IMR-90 (cell line): ENCODE measurements at regions not wholly inside any gene's neighbourhood (a gene's known extent, or its start where the extent isn't known, plus 50 kb on each side); places are given as distances from the start of the nearest gene placed in this dataset.

Source experiments
- ATAC-seq: fragments of 200-7000 bp; cut with Tn5 transposase; 2 replicates; pipeline ENCODE4 v1.9.1; 2020; ENCODE audit warnings: low read depth, mild to moderate bottlenecking, moderate library complexity
- BruUV-seq: library from RNA; stranded (reverse); fragments of 400-500 nt; replicated peaks from 2 replicates; lab custom pipeline; 2021; lab: Mats Ljungman, UMichigan
- CTCF ChIA-PET: fragments of 300-600 bp; formaldehyde crosslinking; extraction: SDS; loops from one replicate; lab custom pipeline; 2021; ENCODE audit warnings: antibody characterized with exemption; lab: Yijun Ruan, JAX
- POLR2A ChIA-PET: fragments of 300-600 bp; sonication (Branson Sonifier 250); formaldehyde crosslinking; loops from one replicate; lab custom pipeline; 2022; ENCODE audit warnings: antibody characterized with exemption; ENCODE audit not compliant: unreplicated experiment; lab: Charles Lee
- DNase-seq: peaks from one replicate; pipeline ENCODE4 v3.0.0; 2013
- H2AFZ ChIP-seq: replicated peaks from 2 replicates; pipeline ENCODE3; 2013; ENCODE audit warnings: low read length, mild to moderate bottlenecking; ENCODE audit not compliant: poor library complexity
- H2AK5ac ChIP-seq: 2 replicates; pipeline ENCODE4 v1.6.1; 2013; ENCODE audit warnings: low read depth, low read length, inconsistent platforms
- H2AK9ac ChIP-seq: replicated peaks from 2 replicates; pipeline ENCODE3; 2013; ENCODE audit warnings: mild to moderate bottlenecking, low read depth, low read length, moderate library complexity; ENCODE audit not compliant: poor library complexity
- H2BK120ac ChIP-seq: 2 replicates; pipeline ENCODE4 v1.6.1; 2013; ENCODE audit warnings: low read depth, low read length, inconsistent platforms
- H2BK15ac ChIP-seq: 3 replicates; pipeline ENCODE4 v1.6.1; 2013; ENCODE audit warnings: low read depth, low read length, inconsistent platforms
- H2BK20ac ChIP-seq: 2 replicates; pipeline ENCODE4 v1.6.1; 2013; ENCODE audit warnings: low read depth, mild to moderate bottlenecking, inconsistent platforms, low read length, moderate library complexity
- H2BK5ac ChIP-seq: 2 replicates; pipeline ENCODE4 v1.6.1; 2013; ENCODE audit warnings: mild to moderate bottlenecking, low read depth, low read length, inconsistent platforms; ENCODE audit not compliant: poor library complexity, severe bottlenecking
- H3K14ac ChIP-seq: replicated peaks from 2 replicates; pipeline ENCODE4 v1.6.1; 2013; ENCODE audit warnings: low read depth, low read length, inconsistent platforms
- H3K18ac ChIP-seq: 2 replicates; pipeline ENCODE4 v1.6.1; 2013; ENCODE audit warnings: low read depth, low read length, control low read depth
- H3K23ac ChIP-seq: 2 replicates; pipeline ENCODE4 v1.6.1; 2013; ENCODE audit warnings: low read depth, low read length, inconsistent platforms
- H3K27ac ChIP-seq: 2 replicates; pipeline ENCODE4 v1.5.1; 2013; ENCODE audit warnings: mild to moderate bottlenecking, control low read depth, low read length; ENCODE audit not compliant: insufficient read depth
- H3K27me3 ChIP-seq: 2 replicates; pipeline ENCODE4 v1.6.1; 2013; ENCODE audit warnings: low read length; ENCODE audit not compliant: control insufficient read depth, insufficient read depth
- H3K36me3 ChIP-seq: 2 replicates; pipeline ENCODE4 v1.6.1; 2013; ENCODE audit warnings: low read length, mixed read lengths; ENCODE audit not compliant: control insufficient read depth, insufficient read depth
- H3K4ac ChIP-seq: 2 replicates; pipeline ENCODE4 v1.6.1; 2013; ENCODE audit warnings: low read depth, low read length, inconsistent platforms
- H3K4me1 ChIP-seq: 2 replicates; pipeline ENCODE4 v1.6.1; 2013; ENCODE audit warnings: low read length, mixed read lengths; ENCODE audit not compliant: control insufficient read depth, insufficient read depth
- H3K4me2 ChIP-seq: 2 replicates; pipeline ENCODE4 v1.6.1; 2013; ENCODE audit warnings: low read depth, mild to moderate bottlenecking, control low read depth, low read length, moderate library complexity
- H3K4me3 ChIP-seq: 2 replicates; pipeline ENCODE4 v1.5.1; 2013; ENCODE audit warnings: low read depth, mild to moderate bottlenecking, control low read depth, low read length, moderate library complexity; ENCODE audit not compliant: insufficient read depth
- H3K56ac ChIP-seq: 2 replicates; pipeline ENCODE4 v1.6.1; 2013; ENCODE audit warnings: low read length, inconsistent platforms; ENCODE audit not compliant: insufficient read depth; ENCODE audit errors: extremely low read depth
- H3K79me1 ChIP-seq, 2 experiments: 2 replicates each; pipeline ENCODE4 v1.6.1; 2013; ENCODE audit warnings: low read length in 2 of 2, inconsistent platforms in 1 of 2, low read depth in 1 of 2
- H3K9ac ChIP-seq: 2 replicates; pipeline ENCODE4 v1.6.1; 2013; ENCODE audit warnings: low read depth, low read length, control low read depth
- H3K9me1 ChIP-seq: 2 replicates; pipeline ENCODE4 v1.6.1; 2013; ENCODE audit warnings: low read length, inconsistent platforms; ENCODE audit not compliant: insufficient read depth
- H3K9me3 ChIP-seq: 2 replicates; pipeline ENCODE4 v1.6.1; 2013; ENCODE audit warnings: low read length; ENCODE audit not compliant: control insufficient read depth, insufficient read depth
- H4K20me1 ChIP-seq: 2 replicates; pipeline ENCODE4 v1.6.1; 2013; ENCODE audit warnings: low read length, inconsistent platforms; ENCODE audit not compliant: insufficient read depth
- H4K5ac ChIP-seq: 2 replicates; pipeline ENCODE4 v1.6.1; 2013; ENCODE audit warnings: mild to moderate bottlenecking, low read depth, low read length, control low read depth
- H4K8ac ChIP-seq, 2 experiments: 2 replicates each; pipeline ENCODE4 v1.6.1; 2013; ENCODE audit warnings: low read depth in 2 of 2, low read length in 2 of 2, control low read depth in 1 of 2, inconsistent platforms in 1 of 2
- H4K91ac ChIP-seq: 2 replicates; pipeline ENCODE4 v1.6.1; 2013; ENCODE audit warnings: low read depth, low read length, inconsistent platforms; ENCODE audit not compliant: insufficient read depth
- CEBPB ChIP-seq: IDR thresholded peaks from 2 replicates; pipeline ENCODE4 v1.6.1; 2012; ENCODE audit warnings: low read depth, low read length, improper control_type of control experiment
- CHD1 ChIP-seq: IDR thresholded peaks from 2 replicates; pipeline ENCODE4 v1.6.1; 2012; ENCODE audit warnings: low read depth, low read length, improper control_type of control experiment
- FOS ChIP-seq: fragments of 150-350 bp; IDR thresholded peaks from 2 replicates; pipeline ENCODE4 v1.6.1; 2016; ENCODE audit warnings: low read depth, low read length
- MAFK ChIP-seq: IDR thresholded peaks from 2 replicates; pipeline ENCODE4 v1.6.1; 2012; ENCODE audit warnings: low read depth, low read length, improper control_type of control experiment
- MAZ ChIP-seq: IDR thresholded peaks from 2 replicates; pipeline ENCODE4 v1.6.1; 2012; ENCODE audit warnings: low read depth, mild to moderate bottlenecking, low read length, improper control_type of control experiment, moderate library complexity, borderline replicate concordance
- MXI1 ChIP-seq: IDR thresholded peaks from 2 replicates; pipeline ENCODE4 v1.6.1; 2012; ENCODE audit warnings: low read depth, mild to moderate bottlenecking, low read length, moderate library complexity, borderline replicate concordance
- NFE2L2 ChIP-seq: fragments of 150-350 bp; IDR thresholded peaks from 2 replicates; pipeline ENCODE4 v1.6.1; 2016; ENCODE audit warnings: low read depth, mild to moderate bottlenecking, low read length
- RAD21 ChIP-seq: IDR thresholded peaks from 2 replicates; pipeline ENCODE4 v1.6.1; 2012; ENCODE audit warnings: low read length, improper control_type of control experiment
- RFX5 ChIP-seq: IDR thresholded peaks from 2 replicates; pipeline ENCODE4 v1.8.0; 2012; ENCODE audit warnings: low read depth, mild to moderate bottlenecking, low read length, moderate library complexity
- WGBS, 2 experiments: methylation state at CpG; one replicate each; pipeline versions ENCODE4 v1.1.5 to v1.1.7; 2013; ENCODE audit warnings: missing lambda C conversion rate in 2 of 2; ENCODE audit not compliant: insufficient read length in 1 of 2; ENCODE audit errors: extremely low coverage in 2 of 2; 5-methylcytosine and 5-hydroxymethylcytosine counted together
- dilution Hi-C: fragments of 300-500 bp; cut with HindIII; formaldehyde crosslinking; loops from one replicate; pipeline ENCODE4 v1.14.3; 2018; ENCODE audit warnings: low sequenced_read_pairs; ENCODE audit not compliant: unreplicated experiment
- in situ Hi-C: fragments of 300-500 bp; cut with MboI; formaldehyde crosslinking; loops from 3 replicates; pipeline ENCODE4 v1.14.3; 2019; ENCODE audit warnings: low sequenced_read_pairs, inconsistent platforms, mixed read lengths
- intact Hi-C: fragments of 100-400 bp; cut with micrococcal nuclease; formaldehyde crosslinking; loops from 2 replicates; pipeline ENCODE4 v1.10.0; 2022
- TF ChIP-seq, protein P1 (sequence below): conservative IDR thresholded peaks from 2 replicates; pipeline ENCODE4 v1.5.1; 2012; ENCODE audit warnings: mild to moderate bottlenecking, low read depth, low read length, improper control_type of control experiment

DNA sequence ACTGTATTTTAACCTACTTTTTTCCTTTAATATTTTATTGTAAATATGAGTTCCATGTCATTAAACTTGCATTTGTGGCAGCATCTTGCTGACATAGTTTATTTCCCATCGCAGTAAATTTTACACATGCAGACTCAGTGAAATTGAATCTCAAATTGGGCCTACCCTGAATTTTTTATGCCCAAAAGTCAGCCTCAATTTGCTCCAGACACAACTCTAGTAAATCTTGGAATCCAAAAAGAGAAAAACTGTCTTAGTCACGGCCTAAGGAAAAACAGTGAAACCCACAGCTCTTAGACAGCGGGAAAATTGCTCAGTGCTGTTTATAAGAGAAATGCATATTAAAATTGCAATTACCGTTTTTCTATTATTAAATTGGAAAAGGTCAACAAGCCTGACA lies 85.3 kb upstream of the PCSK2 start:
- TF ChIP-seq NFE2L2 (no peak), FOS (no peak), RFX5 (no peak), MAZ (no peak), RAD21 (no peak), CHD1 (no peak), MAFK (no peak), MXI1 (no peak), CEBPB (no peak)
- TF ChIP-seq, protein P1, sequence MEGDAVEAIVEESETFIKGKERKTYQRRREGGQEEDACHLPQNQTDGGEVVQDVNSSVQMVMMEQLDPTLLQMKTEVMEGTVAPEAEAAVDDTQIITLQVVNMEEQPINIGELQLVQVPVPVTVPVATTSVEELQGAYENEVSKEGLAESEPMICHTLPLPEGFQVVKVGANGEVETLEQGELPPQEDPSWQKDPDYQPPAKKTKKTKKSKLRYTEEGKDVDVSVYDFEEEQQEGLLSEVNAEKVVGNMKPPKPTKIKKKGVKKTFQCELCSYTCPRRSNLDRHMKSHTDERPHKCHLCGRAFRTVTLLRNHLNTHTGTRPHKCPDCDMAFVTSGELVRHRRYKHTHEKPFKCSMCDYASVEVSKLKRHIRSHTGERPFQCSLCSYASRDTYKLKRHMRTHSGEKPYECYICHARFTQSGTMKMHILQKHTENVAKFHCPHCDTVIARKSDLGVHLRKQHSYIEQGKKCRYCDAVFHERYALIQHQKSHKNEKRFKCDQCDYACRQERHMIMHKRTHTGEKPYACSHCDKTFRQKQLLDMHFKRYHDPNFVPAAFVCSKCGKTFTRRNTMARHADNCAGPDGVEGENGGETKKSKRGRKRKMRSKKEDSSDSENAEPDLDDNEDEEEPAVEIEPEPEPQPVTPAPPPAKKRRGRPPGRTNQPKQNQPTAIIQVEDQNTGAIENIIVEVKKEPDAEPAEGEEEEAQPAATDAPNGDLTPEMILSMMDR = no peak
- no TSS peak for BruUV-seq
- H3K56ac ChIP-seq = no peak overlapping the region
- H3K9me1 ChIP-seq = no peaks in the 10 kb centered on the region
- intact Hi-C loops (no loop called here), in situ Hi-C loops (no loop called here), dilution Hi-C loops (no loop called here)
- H3K4ac ChIP-seq = no peak overlapping the region
- no peaks in the 10 kb centered on the region for H3K27me3 ChIP-seq
- H2BK15ac ChIP-seq = no peak overlapping the region
- H4K5ac ChIP-seq = no peak overlapping the region
- no peak overlapping the region for H3K4me2 ChIP-seq
- no peak overlapping the region for H2BK120ac ChIP-seq
- H2AK9ac ChIP-seq = no peak overlapping the region
- ChIA-PET CTCF (no interaction called here), POLR2A (no interaction called here)
- H3K18ac ChIP-seq = no peak overlapping the region
- H3K36me3 ChIP-seq = no peaks in the 10 kb centered on the region
- no peak overlapping the region for H3K23ac ChIP-seq
- H3K79me1 ChIP-seq = no peaks in the 10 kb centered on the region
- ATAC-seq (no peak), DNase-seq (no peak)
- no CpG with 5 or more reads among the region's 4 CpGs for whole genome bisulfite sequencing, 2 experiments
- no peaks in the 10 kb centered on the region for H3K9me3 ChIP-seq
- H4K91ac ChIP-seq = no peak overlapping the region
- H2AFZ ChIP-seq = no peak overlapping the region
- no peak overlapping the region for H3K14ac ChIP-seq
- no peak overlapping the region for H2BK5ac ChIP-seq
- no peak overlapping the region for H3K9ac ChIP-seq
- H3K27ac ChIP-seq = no peak overlapping the region
- no peak overlapping the region for H3K4me3 ChIP-seq
- no peak overlapping the region for H2AK5ac ChIP-seq
- H4K8ac ChIP-seq = no peak overlapping the region
- H4K20me1 ChIP-seq = no peaks in the 10 kb centered on the region
- H3K4me1 ChIP-seq = no peaks in the 10 kb centered on the region
- H2BK20ac ChIP-seq = no peak overlapping the region
